ENCODE measurements at regions not wholly inside any gene's neighbourhood (a gene's known extent, or its start where the extent isn't known, plus 50 kb on each side); places are given as distances from the start of the nearest gene placed in this dataset.

GRCh38 chr9:38145526-38146053 is 76.6 kb upstream of the SHB start:
- Histone ChIP-seq H4K8ac (replicated peaks; ENCODE audit: insufficient read length, low read depth, low read length) (no peak overlapping the region), H3K4me1 (ENCODE audit: insufficient read depth, low read length) (no peaks in the 10 kb centered on the region; the same call in 1 of the 2 replicates), H3K4me2 (ENCODE audit: insufficient read depth, insufficient read length, low read length) (no peak overlapping the region), H3K79me1 (ENCODE audit: insufficient read depth, low read depth, low read length, poor library complexity, severe bottlenecking) (no peaks in the 10 kb centered on the region), H4K5ac (ENCODE audit: insufficient read length, low read depth, low read length) (no peak overlapping the region), H3K23me2 (ENCODE audit: insufficient read length, low read depth, low read length, poor library complexity, severe bottlenecking) (no peaks in the 10 kb centered on the region), H3K18ac (ENCODE audit: insufficient read length, low read depth, low read length) (no peak overlapping the region), H2AK5ac (ENCODE audit: insufficient read length, low read length) (no peak overlapping the region), H3K79me2 (ENCODE audit: insufficient read depth, low read length) (no peaks in the 10 kb centered on the region), H2BK5ac (ENCODE audit: insufficient read length, low read length) (no peak overlapping the region), H2BK12ac (ENCODE audit: insufficient read length, low read depth, low read length) (no peak overlapping the region), H2BK20ac (ENCODE audit: low read depth, low read length, poor library complexity, severe bottlenecking) (no peak overlapping the region), H2AFZ (ENCODE audit: low read length) (no peak overlapping the region), H3K14ac (ENCODE audit: insufficient read depth, low read length) (no peak overlapping the region; the same call in 1 of the 2 replicates), H3K56ac (ENCODE audit: insufficient read length, low read depth, low read length) (no peak overlapping the region), H3K4ac (ENCODE audit: low read depth, low read length) (no peak overlapping the region), H3K9me3 (ENCODE audit: control insufficient read depth, low read depth, low read length) (no peaks in the 10 kb centered on the region), H3K9ac (ENCODE audit: extremely low read depth, insufficient read length, low read length) (no peak overlapping the region), H3K27ac (ENCODE audit: insufficient read length, low read depth, low read length) (no peak overlapping the region), H3K23ac (ENCODE audit: insufficient read length, low read depth, low read length) (no peak overlapping the region), H3T11ph (ENCODE audit: low read length) (no peak overlapping the region), H4K91ac (ENCODE audit: insufficient read length, low read depth, low read length) (no peak overlapping the region), H2BK120ac (ENCODE audit: low read depth, low read length, poor library complexity, severe bottlenecking) (no peak overlapping the region), H4K20me1 (ENCODE audit: control insufficient read depth, insufficient read depth, insufficient read length) (no peaks in the 10 kb centered on the region), H3K27me3 (ENCODE audit: insufficient read depth, low read length) (no peaks in the 10 kb centered on the region; the same call in 1 of the 2 replicates), H2BK15ac (ENCODE audit: low read depth, low read length) (no peak overlapping the region)
- H3K36me3 Mint-ChIP-seq (ENCODE audit: insufficient read depth in 1 of 3, low read depth in 3 of 3), result no peaks in the 10 kb centered on the region
- no peaks in the 10 kb centered on the region for H3K9me3 Mint-ChIP-seq
- peak; percentile 49 for DNase-seq
- WGBS (ENCODE audit: extremely low coverage, insufficient read length, low lambda C conversion rate), result no CpG with 5 or more reads among the region's 6 CpGs
- H3K27ac Mint-ChIP-seq, result no peak overlapping the region
- TF ChIP-seq CTCF (conservative IDR thresholded peaks at IDR 0.05), result no peak
- H3K4me1 Mint-ChIP-seq, result peaks cover 0 to 11% of the 10 kb centered on the region in 2 experiments; a peak in 2 of 4 replicates
- H3K4me3 Mint-ChIP-seq, result no peak overlapping the region
- peaks cover 74% of the 10 kb centered on the region for H3K27me3 Mint-ChIP-seq (ENCODE audit: low read depth)

Measured in H9 (cell line).